Peyer's patch (tissue), 4 donors: ENCODE measurements at regions not wholly inside any gene's neighbourhood (a gene's known extent, or its start where the extent isn't known, plus 50 kb on each side); places are given as distances from the start of the nearest gene placed in this dataset.

Experiments
- CTCF ChIP-seq, 6 experiments: fragments of 450-650 bp in 4 of 6; fragments of 200-600 bp in 2 of 6; sonication (generic) in 1 of 6; IDR thresholded peaks; one replicate each; pipeline ENCODE4 v1.5.1; 2017 to 2019; ENCODE audit warnings: antibody characterized with exemption in 6 of 6, mild to moderate bottlenecking in 3 of 6, moderate library complexity in 1 of 6
- POLR2A ChIP-seq, 2 donors: fragments of 450-650 bp; IDR thresholded peaks; one replicate each; pipeline ENCODE4 v1.5.1; 2017; ENCODE audit warnings: antibody characterized with exemption in 2 of 2, mild to moderate bottlenecking in 2 of 2, moderate library complexity in 2 of 2

GRCh38 chr4:136664988-136665387 lies 867.3 kb downstream of the PCDH18 start:
- TF ChIP-seq POLR2A (IDR thresholded peaks at IDR 0.05), result no peak
- no peak for TF ChIP-seq CTCF (IDR thresholded peaks at IDR 0.05)
